ENCODE measurements at regions not wholly inside any gene's neighbourhood (a gene's known extent, or its start where the extent isn't known, plus 50 kb on each side); places are given as distances from the start of the nearest gene placed in this dataset.

DNA sequence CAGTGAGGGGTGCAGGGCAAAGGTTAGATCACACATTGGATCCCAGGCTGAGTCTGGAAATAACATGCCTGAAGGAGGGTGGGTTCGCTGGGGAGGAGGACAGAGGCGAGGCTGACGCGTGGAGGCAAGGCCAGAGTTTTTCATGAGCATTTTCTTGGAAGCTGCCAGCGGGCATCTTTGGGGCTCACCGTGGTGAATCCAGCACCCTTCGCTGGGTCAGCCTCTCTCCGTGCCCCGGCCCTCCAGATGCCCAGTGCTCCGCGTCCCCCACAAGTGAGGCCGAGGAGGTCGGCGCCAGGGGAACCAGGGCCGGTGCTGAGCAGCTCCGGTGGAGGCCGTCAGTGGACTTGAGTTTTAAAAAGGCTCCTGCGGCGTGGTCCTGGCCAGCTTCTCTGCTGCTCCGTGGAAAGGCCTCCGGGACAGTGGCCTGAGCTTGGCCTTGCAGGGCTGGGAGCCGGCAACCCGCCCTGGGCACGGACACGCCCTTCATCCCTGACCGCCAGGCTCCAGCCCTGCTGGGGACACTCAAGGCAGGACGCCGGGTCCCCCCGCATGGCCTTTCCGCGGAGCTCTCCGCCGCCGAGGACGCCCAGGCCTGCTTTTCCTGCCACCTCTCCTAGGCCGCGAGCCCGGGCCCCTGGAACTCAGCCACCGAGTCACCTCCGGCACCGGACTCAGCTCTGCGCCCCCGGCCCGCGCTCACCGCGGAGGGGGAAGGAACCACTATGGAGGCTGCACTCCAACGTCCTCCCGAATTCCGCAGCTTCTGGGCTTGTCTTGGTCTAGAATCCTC lies 114.3 kb downstream of the THBS2 start:
- WGBS, 2 donors (ENCODE audit: low coverage in 1 of 2) = 80 to 85% methylated on average over 1 to 4 of the region's 50 CpGs
- TF ChIP-seq EP300 (IDR thresholded peaks at IDR 0.05) (no peak), POLR2A (IDR thresholded peaks at IDR 0.05) (no peak), POLR2AphosphoS5 (IDR thresholded peaks at IDR 0.05) (no peak)
- TF ChIP-seq, protein P1, sequence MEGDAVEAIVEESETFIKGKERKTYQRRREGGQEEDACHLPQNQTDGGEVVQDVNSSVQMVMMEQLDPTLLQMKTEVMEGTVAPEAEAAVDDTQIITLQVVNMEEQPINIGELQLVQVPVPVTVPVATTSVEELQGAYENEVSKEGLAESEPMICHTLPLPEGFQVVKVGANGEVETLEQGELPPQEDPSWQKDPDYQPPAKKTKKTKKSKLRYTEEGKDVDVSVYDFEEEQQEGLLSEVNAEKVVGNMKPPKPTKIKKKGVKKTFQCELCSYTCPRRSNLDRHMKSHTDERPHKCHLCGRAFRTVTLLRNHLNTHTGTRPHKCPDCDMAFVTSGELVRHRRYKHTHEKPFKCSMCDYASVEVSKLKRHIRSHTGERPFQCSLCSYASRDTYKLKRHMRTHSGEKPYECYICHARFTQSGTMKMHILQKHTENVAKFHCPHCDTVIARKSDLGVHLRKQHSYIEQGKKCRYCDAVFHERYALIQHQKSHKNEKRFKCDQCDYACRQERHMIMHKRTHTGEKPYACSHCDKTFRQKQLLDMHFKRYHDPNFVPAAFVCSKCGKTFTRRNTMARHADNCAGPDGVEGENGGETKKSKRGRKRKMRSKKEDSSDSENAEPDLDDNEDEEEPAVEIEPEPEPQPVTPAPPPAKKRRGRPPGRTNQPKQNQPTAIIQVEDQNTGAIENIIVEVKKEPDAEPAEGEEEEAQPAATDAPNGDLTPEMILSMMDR (IDR thresholded peaks at IDR 0.05) = no peak
- peaks cover 0 to 22% (median 12%) of the 10 kb centered on the region in 3 donors for H3K4me1 ChIP-seq
- no peak overlapping the region for H3K4me3 ChIP-seq
- no peaks in the 10 kb centered on the region for H3K9me3 ChIP-seq
- H3K36me3 ChIP-seq = no peaks in the 10 kb centered on the region
- no peak for ATAC-seq
- no peak overlapping the region for H3K27ac ChIP-seq
- no peaks in the 10 kb centered on the region for H3K27me3 ChIP-seq

DNA sequence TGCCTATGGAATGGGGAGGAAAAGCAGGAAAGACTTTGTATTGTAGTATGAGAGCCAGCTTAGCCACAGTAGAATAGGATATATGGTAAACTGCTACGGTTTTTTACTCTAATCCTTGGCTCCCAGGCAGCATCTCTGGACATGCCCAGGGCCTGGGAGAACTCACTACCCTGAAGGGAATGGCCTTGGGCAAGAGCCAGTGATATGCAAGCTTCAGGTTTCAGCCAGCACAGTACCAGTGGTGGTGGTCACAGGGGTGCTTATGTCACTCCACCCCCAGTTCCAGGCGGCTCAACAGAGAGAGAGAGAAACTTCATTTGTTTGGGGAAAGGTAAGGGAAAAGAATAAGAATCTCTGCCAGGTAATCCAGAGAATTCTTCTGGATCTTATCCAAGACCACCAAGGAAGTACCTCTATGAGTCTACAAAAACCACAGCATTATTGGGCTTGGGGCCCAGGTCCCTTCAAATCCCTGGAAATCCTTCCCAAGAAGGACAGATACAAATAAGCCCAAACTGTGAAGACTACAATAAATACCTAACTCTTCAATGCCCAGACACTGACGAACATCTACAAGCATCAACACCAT lies 121.2 kb downstream of the THBS2 start:
- no peak for TF ChIP-seq POLR2A (IDR thresholded peaks at IDR 0.05)
- TF ChIP-seq, protein P1 (IDR thresholded peaks at IDR 0.05) = no peak
- no peak for TF ChIP-seq POLR2AphosphoS5 (IDR thresholded peaks at IDR 0.05)
- TF ChIP-seq EP300 (IDR thresholded peaks at IDR 0.05) = no peak
- Histone ChIP-seq H3K27me3 (no peaks in the 10 kb centered on the region), H3K9me3 (no peaks in the 10 kb centered on the region), H3K4me3 (no peak overlapping the region), H3K4me1 (peaks cover 0 to 6% (median 0%) of the 10 kb centered on the region in 3 donors), H3K27ac (no peak overlapping the region), H3K36me3 (no peaks in the 10 kb centered on the region)
- no peak for ATAC-seq
- WGBS, 2 donors (ENCODE audit: low coverage in 1 of 2) = 0 to 81% methylated on average over 1 to 3 of the region's 3 CpGs

GRCh38 chr6:169131390-169131789 lies 122.3 kb downstream of the THBS2 start:
- H3K4me1 ChIP-seq = peaks cover 0 to 6% (median 0%) of the 10 kb centered on the region in 3 donors
- ATAC-seq = no peak

DNA sequence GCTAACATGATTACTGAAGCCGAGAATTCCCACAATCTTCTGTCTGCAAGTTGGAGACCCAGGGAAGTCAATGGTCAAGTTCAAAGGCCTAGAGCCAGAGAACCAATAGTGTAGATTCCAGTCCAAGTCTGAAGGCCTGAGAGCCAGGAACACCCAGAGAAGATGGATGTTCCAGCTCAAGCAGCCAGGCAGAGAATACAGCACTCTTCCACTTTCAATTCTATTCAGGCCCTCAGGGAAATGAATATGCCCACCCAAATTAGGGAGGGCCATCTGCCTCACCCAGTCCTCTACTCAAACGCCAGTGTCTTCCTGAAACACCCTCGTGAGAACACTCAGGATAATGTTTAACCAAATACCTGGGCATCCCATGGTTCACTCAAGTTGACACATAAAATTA lies 123.5 kb downstream of the THBS2 start:
- no peaks in the 10 kb centered on the region for H3K9me3 ChIP-seq
- H3K27me3 ChIP-seq = no peaks in the 10 kb centered on the region
- H3K27ac ChIP-seq = no peak overlapping the region
- 63 to 93% methylated on average over 3 of the region's 3 CpGs for WGBS, 2 donors (ENCODE audit: low coverage in 1 of 2)
- no peak overlapping the region for H3K4me3 ChIP-seq
- H3K36me3 ChIP-seq = no peaks in the 10 kb centered on the region
- TF ChIP-seq, protein P1 (IDR thresholded peaks at IDR 0.05) = no peak
- TF ChIP-seq POLR2A (IDR thresholded peaks at IDR 0.05) (no peak), EP300 (IDR thresholded peaks at IDR 0.05) (no peak), POLR2AphosphoS5 (IDR thresholded peaks at IDR 0.05) (no peak)
- ATAC-seq = no peak
- peaks cover 0 to 6% (median 0%) of the 10 kb centered on the region in 3 donors for H3K4me1 ChIP-seq

More at GRCh38 chr6:169131390-169131789, 122.3 kb downstream of the THBS2 start:
- Histone ChIP-seq H3K27ac (no peak overlapping the region), H3K36me3 (no peaks in the 10 kb centered on the region), H3K9me3 (no peaks in the 10 kb centered on the region), H3K27me3 (no peaks in the 10 kb centered on the region), H3K4me3 (no peak overlapping the region)
- WGBS, 2 donors (ENCODE audit: low coverage in 1 of 2) = 29 to 33% methylated on average over 2 to 3 of the region's 3 CpGs
- TF ChIP-seq EP300 (IDR thresholded peaks at IDR 0.05) (no peak), POLR2A (IDR thresholded peaks at IDR 0.05) (no peak), POLR2AphosphoS5 (IDR thresholded peaks at IDR 0.05) (no peak)
- TF ChIP-seq, protein P1 (IDR thresholded peaks at IDR 0.05) = no peak

Data from gastroesophageal sphincter (tissue), 4 donors.